HG03066 (cell line): ENCODE measurements at regions not wholly inside any gene's neighbourhood (a gene's known extent, or its start where the extent isn't known, plus 50 kb on each side); places are given as distances from the start of the nearest gene placed in this dataset.

Source experiments
- ATAC-seq: cut with Tn5 transposase; IDR thresholded peaks from one replicate; pipeline ENCODE4 v1.9.1; 2021; ENCODE audit warnings: low read depth; ENCODE audit not compliant: unreplicated experiment

- ATAC-seq: no peak
These were observed 1403.4 kb upstream of the TENM4 start for GRCh38 chr11:80844110-80844819.

- no peak for ATAC-seq
These were observed 1402.6 kb upstream of the TENM4 start for GRCh38 chr11:80843266-80843974.

GRCh38 chr11:80842246-80842645 lies 1401.4 kb upstream of the TENM4 start:
- ATAC-seq: no peak

- ATAC-seq: no peak
These were observed 1400.8 kb upstream of the TENM4 start for GRCh38 chr11:80841675-80842074.

- ATAC-seq: peak; percentile 75
These were observed 1397.3 kb upstream of the TENM4 start for GRCh38 chr11:80838153-80838552.

GRCh38 chr11:80837051-80837450 lies 1396.2 kb upstream of the TENM4 start:
- ATAC-seq: no peak

GRCh38 chr11:80831374-80831773 lies 1390.5 kb upstream of the TENM4 start:
- no peak for ATAC-seq

GRCh38 chr11:80827781-80828180 lies 1387.0 kb upstream of the TENM4 start:
- ATAC-seq: no peak

- no peak for ATAC-seq
These were observed 1386.0 kb upstream of the TENM4 start for GRCh38 chr11:80826808-80827207.

- ATAC-seq: no peak
These were observed 1381.5 kb upstream of the TENM4 start for GRCh38 chr11:80822308-80822707.

- no peak for ATAC-seq
These were observed 1378.4 kb upstream of the TENM4 start for GRCh38 chr11:80819271-80819670.

GRCh38 chr11:80816966-80817365 lies 1376.1 kb upstream of the TENM4 start:
- ATAC-seq: peak; percentile 47

- peak; percentile 23 for ATAC-seq
These were observed 1375.6 kb upstream of the TENM4 start for GRCh38 chr11:80816454-80816847.

GRCh38 chr11:80815752-80816453 lies 1375.1 kb upstream of the TENM4 start:
- peak; percentile 78 for ATAC-seq

GRCh38 chr11:80814813-80815212 lies 1374.0 kb upstream of the TENM4 start:
- no peak for ATAC-seq

- no peak for ATAC-seq
These were observed 1369.9 kb upstream of the TENM4 start for GRCh38 chr11:80810695-80811094.

GRCh38 chr11:80798174-80798573 lies 1357.3 kb upstream of the TENM4 start:
- no peak for ATAC-seq

- ATAC-seq: no peak
These were observed 1342.7 kb upstream of the TENM4 start for GRCh38 chr11:80783561-80783960.

- ATAC-seq: no peak
These were observed 1341.5 kb upstream of the TENM4 start for GRCh38 chr11:80782135-80782885.

- no peak for ATAC-seq
These were observed 1339.2 kb upstream of the TENM4 start for GRCh38 chr11:80779905-80780605.
